ENCODE measurements at regions not wholly inside any gene's neighbourhood (a gene's known extent, or its start where the extent isn't known, plus 50 kb on each side); places are given as distances from the start of the nearest gene placed in this dataset.

GRCh38 chr16:73427164-73427563, 379.2 kb upstream of the ZFHX3 start:
- TF ChIP-seq CTCF (IDR thresholded peaks at IDR 0.05; ENCODE audit: poor library complexity, severe bottlenecking), result no peak
- no peaks in the 10 kb centered on the region for H3K9me3 ChIP-seq (ENCODE audit: severe bottlenecking)
- no peaks in the 10 kb centered on the region for H3K27me3 ChIP-seq (ENCODE audit: insufficient read depth, poor library complexity, severe bottlenecking)
- no peaks in the 10 kb centered on the region for H3K4me1 ChIP-seq (ENCODE audit: insufficient read depth, poor library complexity, severe bottlenecking)
- DNase-seq (ENCODE audit: low spot score) (no peak), ATAC-seq (ENCODE audit: low read depth) (no peak)
- no peak overlapping the region for H3K4me3 ChIP-seq (ENCODE audit: severe bottlenecking)
- no peak overlapping the region for H3K27ac ChIP-seq (ENCODE audit: poor library complexity, severe bottlenecking)
- H3K36me3 ChIP-seq (ENCODE audit: low read depth), result no peaks in the 10 kb centered on the region

- ATAC-seq (ENCODE audit: low read depth) (no peak), DNase-seq (ENCODE audit: low spot score) (no peak)
- no peak for TF ChIP-seq CTCF (IDR thresholded peaks at IDR 0.05; ENCODE audit: poor library complexity, severe bottlenecking)
- Histone ChIP-seq H3K36me3 (ENCODE audit: low read depth) (no peaks in the 10 kb centered on the region), H3K9me3 (ENCODE audit: severe bottlenecking) (no peaks in the 10 kb centered on the region), H3K27ac (ENCODE audit: poor library complexity, severe bottlenecking) (no peak overlapping the region), H3K27me3 (ENCODE audit: insufficient read depth, poor library complexity, severe bottlenecking) (no peaks in the 10 kb centered on the region), H3K4me3 (ENCODE audit: severe bottlenecking) (no peak overlapping the region), H3K4me1 (ENCODE audit: insufficient read depth, poor library complexity, severe bottlenecking) (no peaks in the 10 kb centered on the region)
Measured at GRCh38 chr16:73426433-73427160, 378.7 kb upstream of the ZFHX3 start.

- H3K4me1 ChIP-seq (ENCODE audit: insufficient read depth, poor library complexity, severe bottlenecking), result no peaks in the 10 kb centered on the region
- ATAC-seq (ENCODE audit: low read depth) (0 out of 3 replicates have a peak, but pooled peaks have one; percentile 14), DNase-seq (ENCODE audit: low spot score) (no peak)
- TF ChIP-seq CTCF (IDR thresholded peaks at IDR 0.05; ENCODE audit: poor library complexity, severe bottlenecking), result no peak
- H3K27ac ChIP-seq (ENCODE audit: poor library complexity, severe bottlenecking), result no peak overlapping the region
- no peaks in the 10 kb centered on the region for H3K27me3 ChIP-seq (ENCODE audit: insufficient read depth, poor library complexity, severe bottlenecking)
- H3K36me3 ChIP-seq (ENCODE audit: low read depth), result no peaks in the 10 kb centered on the region
- H3K4me3 ChIP-seq (ENCODE audit: severe bottlenecking), result no peak overlapping the region
- H3K9me3 ChIP-seq (ENCODE audit: severe bottlenecking), result no peaks in the 10 kb centered on the region
Measured at GRCh38 chr16:73420676-73421075, 372.7 kb upstream of the ZFHX3 start.

GRCh38 chr16:73420244-73420643, 372.3 kb upstream of the ZFHX3 start:
- H3K4me3 ChIP-seq (ENCODE audit: severe bottlenecking), result no peak overlapping the region
- DNase-seq (ENCODE audit: low spot score) (no peak), ATAC-seq (ENCODE audit: low read depth) (no peak)
- no peak overlapping the region for H3K27ac ChIP-seq (ENCODE audit: poor library complexity, severe bottlenecking)
- H3K27me3 ChIP-seq (ENCODE audit: insufficient read depth, poor library complexity, severe bottlenecking), result no peaks in the 10 kb centered on the region
- no peaks in the 10 kb centered on the region for H3K9me3 ChIP-seq (ENCODE audit: severe bottlenecking)
- no peaks in the 10 kb centered on the region for H3K36me3 ChIP-seq (ENCODE audit: low read depth)
- H3K4me1 ChIP-seq (ENCODE audit: insufficient read depth, poor library complexity, severe bottlenecking), result no peaks in the 10 kb centered on the region
- TF ChIP-seq CTCF (IDR thresholded peaks at IDR 0.05; ENCODE audit: poor library complexity, severe bottlenecking), result no peak

DNA sequence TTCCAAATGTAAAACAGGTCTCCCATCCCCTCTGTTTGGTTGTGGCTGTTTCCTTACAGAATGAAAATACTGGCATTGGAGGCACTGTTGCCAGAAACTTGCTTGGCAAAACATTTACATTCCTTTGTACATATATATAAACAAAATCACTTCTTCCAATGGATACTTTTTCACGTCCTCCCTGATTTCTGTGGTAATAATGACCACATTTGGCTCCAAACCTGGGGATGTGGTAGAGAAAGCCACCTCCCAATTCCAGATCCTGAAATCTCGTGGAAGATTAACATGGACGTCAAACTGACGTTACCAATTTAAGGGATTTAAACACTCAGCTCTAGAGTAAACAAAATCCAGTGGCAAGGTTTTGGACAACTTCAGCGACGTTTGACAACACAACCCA, 370.8 kb upstream of the ZFHX3 start:
- Histone ChIP-seq H3K27me3 (ENCODE audit: insufficient read depth, poor library complexity, severe bottlenecking) (peaks cover 4% of the 10 kb centered on the region), H3K9me3 (ENCODE audit: severe bottlenecking) (no peaks in the 10 kb centered on the region), H3K36me3 (ENCODE audit: low read depth) (no peaks in the 10 kb centered on the region), H3K4me3 (ENCODE audit: severe bottlenecking) (no peak overlapping the region), H3K4me1 (ENCODE audit: insufficient read depth, poor library complexity, severe bottlenecking) (no peaks in the 10 kb centered on the region), H3K27ac (ENCODE audit: poor library complexity, severe bottlenecking) (no peak overlapping the region)
- TF ChIP-seq CTCF (IDR thresholded peaks at IDR 0.05; ENCODE audit: poor library complexity, severe bottlenecking), result no peak
- DNase-seq (ENCODE audit: low spot score) (no peak), ATAC-seq (ENCODE audit: low read depth) (no peak)
